ENCODE measurements at regions not wholly inside any gene's neighbourhood (a gene's known extent, or its start where the extent isn't known, plus 50 kb on each side); places are given as distances from the start of the nearest gene placed in this dataset.

DNA sequence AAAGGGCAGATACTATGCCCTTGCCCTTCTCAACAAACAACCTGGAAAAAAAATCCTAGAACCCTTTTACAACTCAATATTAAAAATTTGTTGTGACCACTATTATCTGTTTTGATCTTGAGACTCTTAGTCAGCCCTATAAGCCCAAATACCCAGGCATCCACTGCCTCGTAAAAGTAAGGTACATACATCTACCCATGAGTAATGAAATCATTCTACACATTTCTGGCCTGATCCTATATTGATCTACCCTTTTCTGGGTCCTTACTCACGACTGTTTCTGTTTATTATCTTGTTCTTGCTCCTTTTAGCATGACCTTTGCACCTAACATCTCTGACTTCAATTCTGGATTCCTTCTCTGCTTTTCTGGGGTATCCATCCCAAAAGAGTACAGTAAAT is 56.8 kb downstream of the SCG2 start:
- ChIA-PET CTCF (no interaction called here), POLR2A (ENCODE audit: unreplicated experiment) (no interaction called here)
- ATAC-seq (ENCODE audit: low read depth) (no peak), DNase-seq (no peak)
- Histone ChIP-seq H3K9ac (ENCODE audit: low read depth, low read length) (no peak overlapping the region), H3K4me2 (ENCODE audit: low read depth, low read length) (no peak overlapping the region), H4K91ac (ENCODE audit: insufficient read depth, low read depth, low read length) (no peak overlapping the region), H3K4me1 (ENCODE audit: control insufficient read depth, insufficient read depth, low read length) (peaks cover 2% of the 10 kb centered on the region), H2BK15ac (ENCODE audit: low read depth, low read length) (0 out of 3 replicates have a peak overlapping the region, but pooled peaks have one; percentile 6), H3K4ac (ENCODE audit: low read depth, low read length) (no peak overlapping the region), H2AFZ (replicated peaks; ENCODE audit: low read length, poor library complexity) (no peak overlapping the region), H3K79me1 (ENCODE audit: low read depth in 1 of 2, low read length in 2 of 2) (no peaks in the 10 kb centered on the region), H3K4me3 (ENCODE audit: insufficient read depth, low read depth, low read length) (no peak overlapping the region), H2BK20ac (ENCODE audit: low read depth, low read length) (no peak overlapping the region), H4K20me1 (ENCODE audit: insufficient read depth, low read length) (no peaks in the 10 kb centered on the region), H3K18ac (ENCODE audit: low read depth, low read length) (no peak overlapping the region), H3K36me3 (ENCODE audit: control insufficient read depth, insufficient read depth, low read length) (no peaks in the 10 kb centered on the region), H3K14ac (replicated peaks; ENCODE audit: low read depth, low read length) (no peak overlapping the region), H2AK9ac (replicated peaks; ENCODE audit: low read depth, low read length, poor library complexity) (no peak overlapping the region), H2AK5ac (ENCODE audit: low read depth, low read length) (no peak overlapping the region), H3K9me3 (ENCODE audit: control insufficient read depth, insufficient read depth, low read length) (no peaks in the 10 kb centered on the region), H3K9me1 (ENCODE audit: insufficient read depth, low read length) (peaks cover 6% of the 10 kb centered on the region; the same call in 1 of the 2 replicates), H3K27me3 (ENCODE audit: control insufficient read depth, insufficient read depth, low read length) (no peaks in the 10 kb centered on the region), H2BK5ac (ENCODE audit: low read depth, low read length, poor library complexity, severe bottlenecking) (no peak overlapping the region), H3K56ac (ENCODE audit: extremely low read depth, insufficient read depth, low read length) (no peak overlapping the region), H3K23ac (ENCODE audit: low read depth, low read length) (no peak overlapping the region), H4K8ac (ENCODE audit: low read depth in 2 of 2, low read length in 2 of 2) (no peak overlapping the region), H3K27ac (ENCODE audit: insufficient read depth, low read length) (no peak overlapping the region), H2BK120ac (ENCODE audit: low read depth, low read length) (no peak overlapping the region), H4K5ac (ENCODE audit: low read depth, low read length) (no peak overlapping the region)
- no TSS peak for BruUV-seq (replicated peaks)
- in situ Hi-C loops (cut with MboI; ENCODE audit: low sequenced_read_pairs) (no loop called here), intact Hi-C loops (cut with micrococcal nuclease) (no loop called here), dilution Hi-C loops (cut with HindIII; ENCODE audit: low sequenced_read_pairs, unreplicated experiment) (no loop called here)
- TF ChIP-seq, protein P1, sequence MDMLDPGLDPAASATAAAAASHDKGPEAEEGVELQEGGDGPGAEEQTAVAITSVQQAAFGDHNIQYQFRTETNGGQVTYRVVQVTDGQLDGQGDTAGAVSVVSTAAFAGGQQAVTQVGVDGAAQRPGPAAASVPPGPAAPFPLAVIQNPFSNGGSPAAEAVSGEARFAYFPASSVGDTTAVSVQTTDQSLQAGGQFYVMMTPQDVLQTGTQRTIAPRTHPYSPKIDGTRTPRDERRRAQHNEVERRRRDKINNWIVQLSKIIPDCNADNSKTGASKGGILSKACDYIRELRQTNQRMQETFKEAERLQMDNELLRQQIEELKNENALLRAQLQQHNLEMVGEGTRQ (IDR thresholded peaks at IDR 0.05; ENCODE audit: low read depth, low read length) = no peak
- no peak for TF ChIP-seq CEBPB (IDR thresholded peaks at IDR 0.05; ENCODE audit: low read depth, low read length)
- no peak for TF ChIP-seq SMC3 (IDR thresholded peaks at IDR 0.05; ENCODE audit: low read depth, low read length)
- TF ChIP-seq MAFK (IDR thresholded peaks at IDR 0.05; ENCODE audit: low read depth, low read length) = no peak
- TF ChIP-seq CTCF (conservative IDR thresholded peaks at IDR 0.05; ENCODE audit: low read depth, low read length) = no peak
- no peak for TF ChIP-seq MAZ (IDR thresholded peaks at IDR 0.05; ENCODE audit: borderline replicate concordance, low read depth, low read length)
- TF ChIP-seq MXI1 (IDR thresholded peaks at IDR 0.05; ENCODE audit: borderline replicate concordance, low read depth, low read length) = no peak
- TF ChIP-seq BHLHE40 (IDR thresholded peaks at IDR 0.05; ENCODE audit: low read depth, low read length) = no peak
- TF ChIP-seq NFE2L2 (IDR thresholded peaks at IDR 0.05; ENCODE audit: low read depth, low read length) = no peak
- no peak for TF ChIP-seq FOS (IDR thresholded peaks at IDR 0.05; ENCODE audit: low read depth, low read length)
- TF ChIP-seq RFX5 (IDR thresholded peaks at IDR 0.05; ENCODE audit: low read depth, low read length) = no peak
- TF ChIP-seq RAD21 (IDR thresholded peaks at IDR 0.05; ENCODE audit: low read length) = no peak
- TF ChIP-seq, protein P2, sequence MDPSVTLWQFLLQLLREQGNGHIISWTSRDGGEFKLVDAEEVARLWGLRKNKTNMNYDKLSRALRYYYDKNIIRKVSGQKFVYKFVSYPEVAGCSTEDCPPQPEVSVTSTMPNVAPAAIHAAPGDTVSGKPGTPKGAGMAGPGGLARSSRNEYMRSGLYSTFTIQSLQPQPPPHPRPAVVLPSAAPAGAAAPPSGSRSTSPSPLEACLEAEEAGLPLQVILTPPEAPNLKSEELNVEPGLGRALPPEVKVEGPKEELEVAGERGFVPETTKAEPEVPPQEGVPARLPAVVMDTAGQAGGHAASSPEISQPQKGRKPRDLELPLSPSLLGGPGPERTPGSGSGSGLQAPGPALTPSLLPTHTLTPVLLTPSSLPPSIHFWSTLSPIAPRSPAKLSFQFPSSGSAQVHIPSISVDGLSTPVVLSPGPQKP (IDR thresholded peaks at IDR 0.05; ENCODE audit: borderline replicate concordance, low read depth, low read length) = no peak
- no peak for TF ChIP-seq POLR2A (IDR thresholded peaks at IDR 0.05; ENCODE audit: low read depth, low read length)
- no peak for TF ChIP-seq RCOR1 (IDR thresholded peaks at IDR 0.05; ENCODE audit: insufficient replicate concordance, low read length)
- no peak for TF ChIP-seq CHD1 (IDR thresholded peaks at IDR 0.05; ENCODE audit: low read depth, low read length)
- 100% methylated on average over 1 of the region's 2 CpGs; no CpG with 5 or more reads in 1 of the 2 experiments for WGBS, 2 experiments (ENCODE audit: extremely low coverage in 2 of 2, insufficient read length in 1 of 2)

Measured in IMR-90 (cell line).